Femur (tissue), 1 donor: ENCODE measurements at regions not wholly inside any gene's neighbourhood (a gene's known extent, or its start where the extent isn't known, plus 50 kb on each side); places are given as distances from the start of the nearest gene placed in this dataset.
A peak's percentile ranks its signal among the peaks of the same experiment; 100 is the strongest.

ENCODE experiments used
- DNase-seq: peaks from one replicate; pipeline ENCODE4 v3.0.0-alpha.2; 2017

- DNase-seq = no peak
Observed at GRCh38 chr2:220143336-220143735, 515.9 kb downstream of the SLC4A3 start.

- no peak for DNase-seq
Observed at GRCh38 chr2:220144411-220144810, 517.0 kb downstream of the SLC4A3 start.

GRCh38 chr2:220147161-220148038 is 520.0 kb downstream of the SLC4A3 start:
- DNase-seq = peak; percentile 24

GRCh38 chr2:220148471-220149248 is 521.2 kb downstream of the SLC4A3 start:
- no peak for DNase-seq

GRCh38 chr2:220151341-220151740 is 523.9 kb downstream of the SLC4A3 start:
- no peak for DNase-seq

GRCh38 chr2:220152281-220152935 is 525.0 kb downstream of the SLC4A3 start:
- DNase-seq = no peak

- DNase-seq = no peak
Observed at GRCh38 chr2:220153118-220153517, 525.7 kb downstream of the SLC4A3 start.

- DNase-seq = no peak
Observed at GRCh38 chr2:220154304-220154703, 526.9 kb downstream of the SLC4A3 start.

- DNase-seq = no peak
Observed at GRCh38 chr2:220157312-220157711, 529.9 kb downstream of the SLC4A3 start.

- no peak for DNase-seq
Observed at GRCh38 chr2:220159738-220160137, 532.3 kb downstream of the SLC4A3 start.

- no peak for DNase-seq
Observed at GRCh38 chr2:220162320-220162719, 534.9 kb downstream of the SLC4A3 start.

GRCh38 chr2:220163486-220163885 is 536.1 kb downstream of the SLC4A3 start:
- DNase-seq = no peak

- no peak for DNase-seq
Observed at GRCh38 chr2:220165401-220165800, 538.0 kb downstream of the SLC4A3 start.

- DNase-seq = no peak
Observed at GRCh38 chr2:220166616-220167015, 539.2 kb downstream of the SLC4A3 start.

GRCh38 chr2:220167956-220168355 is 540.5 kb downstream of the SLC4A3 start:
- DNase-seq = no peak

- DNase-seq = peak; percentile 57
Observed at GRCh38 chr2:220168891-220169546, 541.6 kb downstream of the SLC4A3 start.

- no peak for DNase-seq
Observed at GRCh38 chr2:220174826-220175225, 547.4 kb downstream of the SLC4A3 start.

- no peak for DNase-seq
Observed at GRCh38 chr2:220175967-220176366, 548.5 kb downstream of the SLC4A3 start.

- DNase-seq = no peak
Observed at GRCh38 chr2:220178991-220179695, 551.7 kb downstream of the SLC4A3 start.

GRCh38 chr2:220181165-220181564 is 553.7 kb downstream of the SLC4A3 start:
- DNase-seq = no peak

- DNase-seq = no peak
Observed at GRCh38 chr2:220182790-220183189, 555.4 kb downstream of the SLC4A3 start.

GRCh38 chr2:220185766-220186305 is 558.4 kb downstream of the SLC4A3 start:
- DNase-seq = no peak
